Brain microvascular endothelial cell (primary cell): ENCODE measurements at regions not wholly inside any gene's neighbourhood (a gene's known extent, or its start where the extent isn't known, plus 50 kb on each side); places are given as distances from the start of the nearest gene placed in this dataset.

Experiments
- DNase-seq: peaks from one replicate; pipeline ENCODE4 v3.0.0-alpha.2; 2020
- H3K27ac ChIP-seq: fragments of 250-450 bp; sonication (Bioruptor Pico); 2 replicates; pipeline ENCODE4 v1.5.1; 2020; ENCODE audit warnings: mild to moderate bottlenecking, moderate library complexity
- H3K27me3 ChIP-seq: fragments of 250-450 bp; sonication (Bioruptor Pico); replicated peaks from 2 replicates; pipeline ENCODE4 v1.5.1; 2020; ENCODE audit warnings: mild to moderate bottlenecking
- H3K36me3 ChIP-seq: fragments of 250-450 bp; sonication (Bioruptor Pico); replicated peaks from 2 replicates; pipeline ENCODE4 v1.5.1; 2020; ENCODE audit warnings: mild to moderate bottlenecking
- H3K4me3 ChIP-seq: 2 replicates; pipeline ENCODE4 v1.5.1; 2011; ENCODE audit warnings: low read depth, mild to moderate bottlenecking, control low read depth, low read length, moderate library complexity
- CTCF ChIP-seq: IDR thresholded peaks from 2 replicates; pipeline ENCODE4 v1.5.1; 2011; ENCODE audit warnings: low read depth, mild to moderate bottlenecking, moderate library complexity, low read length, control low read depth, inconsistent platforms; ENCODE audit errors: missing control alignments
- in situ Hi-C: cut with HindIII; loops from 2 replicates; pipeline ENCODE4 v1.10.0; 2017; ENCODE audit warnings: low sequenced_read_pairs, low pct_ligation_motif_present

- in situ Hi-C loops: no loop called here
- no peak overlapping the region for H3K27ac ChIP-seq
- no peak overlapping the region for H3K4me3 ChIP-seq
- H3K27me3 ChIP-seq: no peaks in the 10 kb centered on the region
- no peak for TF ChIP-seq CTCF
- no peak for DNase-seq
- H3K36me3 ChIP-seq: no peaks in the 10 kb centered on the region
These were observed 744.4 kb upstream of the FANCL start for GRCh38 chr2:58985541-58985940.

GRCh38 chr2:58984731-58985130, 743.6 kb upstream of the FANCL start:
- in situ Hi-C loops: no loop called here
- H3K4me3 ChIP-seq: no peak overlapping the region

GRCh38 chr2:58983111-58983510, 742.0 kb upstream of the FANCL start:
- DNase-seq: no peak

More at GRCh38 chr2:58984731-58985130, 743.6 kb upstream of the FANCL start:
- TF ChIP-seq CTCF: no peak
- no peak overlapping the region for H3K27ac ChIP-seq
- no peaks in the 10 kb centered on the region for H3K27me3 ChIP-seq
- DNase-seq: peak; percentile 28
- no peaks in the 10 kb centered on the region for H3K36me3 ChIP-seq

DNA sequence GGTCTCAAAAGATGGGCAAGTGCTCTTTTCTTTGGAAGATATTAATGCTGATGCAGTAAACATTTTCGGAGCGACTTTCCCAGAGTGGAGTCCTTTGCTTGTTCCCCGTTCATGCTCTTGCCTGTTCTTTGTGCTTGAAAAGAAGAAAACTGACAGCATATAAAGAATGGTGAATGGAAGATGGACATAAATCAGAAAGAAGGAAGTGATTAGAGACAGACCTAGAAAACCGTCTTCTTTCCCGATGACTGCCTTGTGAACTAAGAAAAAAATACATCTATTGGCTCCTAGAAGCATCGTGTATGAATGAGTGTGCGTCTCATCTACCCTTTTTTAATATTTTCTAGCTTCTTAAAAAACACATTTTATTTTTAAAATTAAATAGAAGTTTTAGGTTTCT, 740.1 kb upstream of the FANCL start:
- no peak for DNase-seq
- Histone ChIP-seq H3K27me3 (no peaks in the 10 kb centered on the region), H3K36me3 (no peaks in the 10 kb centered on the region), H3K4me3 (no peak overlapping the region), H3K27ac (no peak overlapping the region)
- no peak for TF ChIP-seq CTCF
- in situ Hi-C loops: no loop called here

More at GRCh38 chr2:58983111-58983510, 742.0 kb upstream of the FANCL start:
- H3K27me3 ChIP-seq: no peaks in the 10 kb centered on the region
- in situ Hi-C loops: no loop called here
- no peaks in the 10 kb centered on the region for H3K36me3 ChIP-seq
- H3K4me3 ChIP-seq: no peak overlapping the region
- no peak overlapping the region for H3K27ac ChIP-seq
- TF ChIP-seq CTCF: no peak

GRCh38 chr2:58976375-58977071, 735.4 kb upstream of the FANCL start:
- no peak for TF ChIP-seq CTCF
- H3K27me3 ChIP-seq: no peaks in the 10 kb centered on the region
- DNase-seq: no peak
- no peak overlapping the region for H3K4me3 ChIP-seq
- no peaks in the 10 kb centered on the region for H3K36me3 ChIP-seq
- H3K27ac ChIP-seq: no peak overlapping the region
- in situ Hi-C loops: no loop called here

DNA sequence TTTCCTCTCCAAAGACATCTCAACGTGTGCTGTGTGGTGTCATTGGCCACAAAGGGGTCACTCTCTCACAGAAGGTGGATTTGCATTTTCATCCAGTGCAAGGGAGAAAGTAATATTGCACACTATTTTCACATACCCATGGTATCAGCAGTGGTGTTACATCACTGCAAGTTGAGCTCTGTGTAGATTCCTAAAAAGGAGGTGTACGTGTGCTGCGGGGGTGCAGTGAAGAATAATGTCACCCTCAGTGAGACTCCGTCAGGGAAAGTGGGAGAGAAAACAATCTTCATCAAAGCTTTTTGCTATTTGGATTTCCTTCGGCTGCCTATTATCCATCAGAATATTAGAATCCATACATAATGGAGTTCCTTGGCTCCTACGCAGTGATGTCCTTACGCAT, 733.8 kb upstream of the FANCL start:
- Histone ChIP-seq H3K27ac (no peak overlapping the region), H3K27me3 (no peaks in the 10 kb centered on the region), H3K36me3 (no peaks in the 10 kb centered on the region), H3K4me3 (no peak overlapping the region)
- TF ChIP-seq CTCF: no peak
- in situ Hi-C loops: no loop called here
- DNase-seq: no peak
